ENCODE measurements at regions not wholly inside any gene's neighbourhood (a gene's known extent, or its start where the extent isn't known, plus 50 kb on each side); places are given as distances from the start of the nearest gene placed in this dataset.
"Not testable (repeated sequence)": the region's sequence is repeated elsewhere in the genome, so short reads cannot be mapped to it uniquely, and the experiment has no call there.

- no peak overlapping the region for H3K4me3 Mint-ChIP-seq
- ATAC-seq = no peak
- peaks cover 30% of the 10 kb centered on the region for H3K36me3 Mint-ChIP-seq
- no peaks in the 10 kb centered on the region for H3K27me3 Mint-ChIP-seq
- H3K27ac Mint-ChIP-seq = no peak overlapping the region
- H3K9me3 Mint-ChIP-seq = no peaks in the 10 kb centered on the region
- peaks cover 35% of the 10 kb centered on the region for H3K4me1 Mint-ChIP-seq
These were observed 111.9 kb downstream of the HAUS1 start for GRCh38 chr18:46215902-46216723.

- no peaks in the 10 kb centered on the region for H3K27me3 Mint-ChIP-seq
- no peak overlapping the region for H3K4me3 Mint-ChIP-seq
- H3K9me3 Mint-ChIP-seq = no peaks in the 10 kb centered on the region
- peaks cover 39% of the 10 kb centered on the region for H3K4me1 Mint-ChIP-seq
- peaks cover 30% of the 10 kb centered on the region for H3K36me3 Mint-ChIP-seq
- H3K27ac Mint-ChIP-seq = no peak overlapping the region
- no peak for ATAC-seq
These were observed 115.9 kb downstream of the HAUS1 start for GRCh38 chr18:46220116-46220515.

- H3K36me3 Mint-ChIP-seq = peaks cover 18% of the 10 kb centered on the region
- ATAC-seq = no peak
- no peaks in the 10 kb centered on the region for H3K27me3 Mint-ChIP-seq
- H3K4me3 Mint-ChIP-seq = no peak overlapping the region
- H3K9me3 Mint-ChIP-seq = no peaks in the 10 kb centered on the region
- H3K4me1 Mint-ChIP-seq = peaks cover 28% of the 10 kb centered on the region
- H3K27ac Mint-ChIP-seq = no peak overlapping the region
These were observed 117.9 kb downstream of the HAUS1 start for GRCh38 chr18:46222093-46222492.

GRCh38 chr18:46222710-46223360 is 118.7 kb downstream of the HAUS1 start:
- no peak overlapping the region for H3K4me3 Mint-ChIP-seq
- no peak for ATAC-seq
- H3K36me3 Mint-ChIP-seq = peaks cover 14% of the 10 kb centered on the region
- peak overlapping the region; percentile 50 for H3K27ac Mint-ChIP-seq
- no peaks in the 10 kb centered on the region for H3K27me3 Mint-ChIP-seq
- H3K4me1 Mint-ChIP-seq = peaks cover 31% of the 10 kb centered on the region
- no peaks in the 10 kb centered on the region for H3K9me3 Mint-ChIP-seq

GRCh38 chr18:46224181-46224775 is 120.1 kb downstream of the HAUS1 start:
- ATAC-seq = no peak
- Mint-ChIP-seq H3K4me1 (peaks cover 23% of the 10 kb centered on the region), H3K27ac (peak overlapping the region; percentile 50), H3K9me3 (no peaks in the 10 kb centered on the region), H3K4me3 (no peak overlapping the region), H3K36me3 (peaks cover 5% of the 10 kb centered on the region), H3K27me3 (no peaks in the 10 kb centered on the region)

- Mint-ChIP-seq H3K9me3 (no peaks in the 10 kb centered on the region), H3K4me1 (peaks cover 23% of the 10 kb centered on the region), H3K27ac (no peak overlapping the region), H3K4me3 (no peak overlapping the region), H3K36me3 (peaks cover 5% of the 10 kb centered on the region), H3K27me3 (no peaks in the 10 kb centered on the region)
- ATAC-seq = no peak
These were observed 122.3 kb downstream of the HAUS1 start for GRCh38 chr18:46226461-46226860.

- not testable (repeated sequence) for H3K27me3 Mint-ChIP-seq, H3K4me3 Mint-ChIP-seq, H3K27ac Mint-ChIP-seq, H3K36me3 Mint-ChIP-seq, ATAC-seq, H3K9me3 Mint-ChIP-seq
- H3K4me1 Mint-ChIP-seq = peaks cover 10% of the 10 kb centered on the region
These were observed 125.5 kb downstream of the HAUS1 start for GRCh38 chr18:46229641-46230040.

GRCh38 chr18:46236156-46236555 is 132.0 kb downstream of the HAUS1 start:
- no peak for ATAC-seq
- peaks cover 12% of the 10 kb centered on the region for H3K36me3 Mint-ChIP-seq
- no peaks in the 10 kb centered on the region for H3K27me3 Mint-ChIP-seq
- no peak overlapping the region for H3K27ac Mint-ChIP-seq
- H3K4me1 Mint-ChIP-seq = peaks cover 14% of the 10 kb centered on the region
- no peak overlapping the region for H3K4me3 Mint-ChIP-seq
- no peaks in the 10 kb centered on the region for H3K9me3 Mint-ChIP-seq

GRCh38 chr18:46237891-46238290 is 133.7 kb downstream of the HAUS1 start:
- Mint-ChIP-seq H3K27ac (no peak overlapping the region), H3K4me3 (no peak overlapping the region), H3K27me3 (no peaks in the 10 kb centered on the region), H3K36me3 (peaks cover 12% of the 10 kb centered on the region), H3K4me1 (peaks cover 14% of the 10 kb centered on the region), H3K9me3 (no peaks in the 10 kb centered on the region)
- ATAC-seq = no peak

- Mint-ChIP-seq H3K9me3 (no peaks in the 10 kb centered on the region), H3K4me3 (no peak overlapping the region), H3K4me1 (peaks cover 14% of the 10 kb centered on the region), H3K36me3 (peaks cover 12% of the 10 kb centered on the region), H3K27ac (no peak overlapping the region), H3K27me3 (no peaks in the 10 kb centered on the region)
- ATAC-seq = no peak
These were observed 135.4 kb downstream of the HAUS1 start for GRCh38 chr18:46239549-46239948.

- peaks cover 12% of the 10 kb centered on the region for H3K36me3 Mint-ChIP-seq
- H3K27ac Mint-ChIP-seq = no peak overlapping the region
- no peaks in the 10 kb centered on the region for H3K27me3 Mint-ChIP-seq
- no peak for ATAC-seq
- peaks cover 14% of the 10 kb centered on the region for H3K4me1 Mint-ChIP-seq
- H3K9me3 Mint-ChIP-seq = no peaks in the 10 kb centered on the region
- no peak overlapping the region for H3K4me3 Mint-ChIP-seq
These were observed 135.8 kb downstream of the HAUS1 start for GRCh38 chr18:46239998-46240397.

- H3K27ac Mint-ChIP-seq, ATAC-seq, H3K27me3 Mint-ChIP-seq, H3K9me3 Mint-ChIP-seq, H3K4me3 Mint-ChIP-seq: not testable (repeated sequence)
- Mint-ChIP-seq H3K4me1 (peaks cover 14% of the 10 kb centered on the region), H3K36me3 (peaks cover 12% of the 10 kb centered on the region)
These were observed 137.2 kb downstream of the HAUS1 start for GRCh38 chr18:46241393-46241792.

GRCh38 chr18:46242183-46242582 is 138.0 kb downstream of the HAUS1 start:
- no peak overlapping the region for H3K27ac Mint-ChIP-seq
- ATAC-seq = no peak
- H3K4me3 Mint-ChIP-seq = no peak overlapping the region
- peaks cover 14% of the 10 kb centered on the region for H3K4me1 Mint-ChIP-seq
- H3K9me3 Mint-ChIP-seq = no peaks in the 10 kb centered on the region
- H3K36me3 Mint-ChIP-seq = peaks cover 12% of the 10 kb centered on the region
- no peaks in the 10 kb centered on the region for H3K27me3 Mint-ChIP-seq

GRCh38 chr18:46243095-46243494 is 138.9 kb downstream of the HAUS1 start:
- H3K27me3 Mint-ChIP-seq = no peaks in the 10 kb centered on the region
- no peak for ATAC-seq
- H3K4me1 Mint-ChIP-seq = peaks cover 18% of the 10 kb centered on the region
- H3K36me3 Mint-ChIP-seq = peaks cover 12% of the 10 kb centered on the region
- H3K27ac Mint-ChIP-seq = no peak overlapping the region
- H3K9me3 Mint-ChIP-seq = no peaks in the 10 kb centered on the region
- H3K4me3 Mint-ChIP-seq = no peak overlapping the region

- Mint-ChIP-seq H3K4me1 (peaks cover 24% of the 10 kb centered on the region), H3K27me3 (no peaks in the 10 kb centered on the region)
- ATAC-seq = no peak
These were observed 139.5 kb downstream of the HAUS1 start for GRCh38 chr18:46243673-46244072.

GRCh38 chr18:46246101-46246500 is 141.9 kb downstream of the HAUS1 start:
- H3K4me1 Mint-ChIP-seq = peaks cover 35% of the 10 kb centered on the region

More at GRCh38 chr18:46243673-46244072, 139.5 kb downstream of the HAUS1 start:
- H3K36me3 Mint-ChIP-seq = peaks cover 16% of the 10 kb centered on the region
- no peaks in the 10 kb centered on the region for H3K9me3 Mint-ChIP-seq
- H3K27ac Mint-ChIP-seq = no peak overlapping the region
- no peak overlapping the region for H3K4me3 Mint-ChIP-seq

More at GRCh38 chr18:46246101-46246500, 141.9 kb downstream of the HAUS1 start:
- ATAC-seq = no peak
- Mint-ChIP-seq H3K4me3 (no peak overlapping the region), H3K27ac (peak overlapping the region; percentile 14), H3K27me3 (no peaks in the 10 kb centered on the region), H3K9me3 (no peaks in the 10 kb centered on the region), H3K36me3 (peaks cover 8% of the 10 kb centered on the region)
